Pancreas (tissue), 10 donors: ENCODE measurements at regions not wholly inside any gene's neighbourhood (a gene's known extent, or its start where the extent isn't known, plus 50 kb on each side); places are given as distances from the start of the nearest gene placed in this dataset.
A peak's percentile ranks its signal among the peaks of the same experiment; 100 is the strongest.

Source experiments
- ATAC-seq, 4 donors: fragments of 200-7000 bp; cut with Tn5 transposase; one replicate each; pipeline versions ENCODE4 v1.8.0 to v1.9.1; 2020; ENCODE audit warnings: mild to moderate bottlenecking in 4 of 4, moderate library complexity in 4 of 4
- DNase-seq, 6 donors: peaks; one replicate each; pipeline ENCODE4 v3.0.0-alpha.2; 2020
- FAIRE-seq: peaks from 2 replicates; lab custom pipeline; 2012; peaks lifted over from hg19 to GRCh38; lab: Jason Lieb, UNC
- H3K27ac ChIP-seq, 4 donors: fragments of 200-600 bp; sonication (generic); 1 replicate in 3 of 4; 2 replicates in 1 of 4; pipeline versions ENCODE4 v1.5.0 to v1.8.0; 2020
- H3K27me3 ChIP-seq, 4 donors: fragments of 200-600 bp; one replicate each; pipeline ENCODE4 v1.8.0; 2021
- H3K36me3 ChIP-seq, 3 donors: fragments of 200-600 bp; sonication (generic) in 1 of 3; one replicate each; pipeline versions ENCODE4 v1.5.0 to v1.8.0; 2020 to 2021
- H3K4me1 ChIP-seq, 3 donors: fragments of 200-600 bp; one replicate each; pipeline ENCODE4 v1.8.0; 2021
- H3K4me3 ChIP-seq, 4 donors: fragments of 200-600 bp; sonication (generic) in 2 of 4; one replicate each; pipeline versions ENCODE4 v1.5.0 to v1.8.0; 2020 to 2021
- H3K9me3 ChIP-seq, 4 donors: fragments of 200-600 bp; one replicate each; pipeline ENCODE4 v1.8.0; 2021
- WGBS, 2 donors: extraction: QIAGEN DNeasy Blood & Tissue Kit; methylation state at CpG; one replicate each; pipeline ENCODE4 v1.1.7; 2013; 5-methylcytosine and 5-hydroxymethylcytosine counted together
- intact Hi-C, 3 donors: fragments of 100-400 bp; cut with DNase I; formaldehyde crosslinking; loops; one replicate each; pipeline versions ENCODE4 v1.11.1 to v1.14.2; 2022
- TF ChIP-seq, protein P1 (sequence below), 4 donors: fragments of 200-600 bp; sonication (generic) in 3 of 4; IDR thresholded peaks; one replicate each; pipeline versions ENCODE4 v1.5.0 to v1.8.0; 2021; ENCODE audit warnings: antibody characterized with exemption in 4 of 4
- donor health status: healthy with polysubstance abuse.
- donor health status: DM: no; HTN: no; CAD: no; lungs with moderate emphysema.
- donor health status: DM: no; HTN: no; CAD: no.
- donor health status: control.
- donor health status: control.
- donor health status: Bipolar disorder and iron deficiency.
- donor health status: DM: yes; HTN: yes; CAD: no.
- donor health status: DM: no; HTN: no; CAD: no.
- donor health status: DM: no; HTN: no; CAD: no.
- donor health status: DM: yes; HTN: yes; CAD: no.

DNA sequence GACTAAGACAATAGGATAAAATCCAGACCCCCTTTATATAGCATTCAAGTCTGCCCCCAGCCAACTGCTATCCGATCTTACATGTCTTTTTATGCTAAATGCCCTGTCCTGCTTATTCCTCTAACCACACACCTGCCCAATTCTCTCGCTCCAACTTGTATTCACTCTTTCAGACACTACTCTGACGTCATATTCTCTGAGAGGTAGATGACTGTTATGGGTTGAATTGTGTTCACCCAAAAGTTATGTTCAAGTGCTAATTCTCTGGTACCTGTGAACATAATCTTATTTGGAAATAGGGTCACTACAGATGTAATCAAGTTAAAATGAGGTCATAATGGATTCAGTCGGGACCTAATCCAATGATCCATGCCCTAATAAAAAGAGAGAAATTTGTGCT, 84.0 kb upstream of the PTPRR start:
- no peaks in the 10 kb centered on the region for H3K4me1 ChIP-seq
- no peak for ATAC-seq
- FAIRE-seq, result no peak
- TF ChIP-seq, protein P1, sequence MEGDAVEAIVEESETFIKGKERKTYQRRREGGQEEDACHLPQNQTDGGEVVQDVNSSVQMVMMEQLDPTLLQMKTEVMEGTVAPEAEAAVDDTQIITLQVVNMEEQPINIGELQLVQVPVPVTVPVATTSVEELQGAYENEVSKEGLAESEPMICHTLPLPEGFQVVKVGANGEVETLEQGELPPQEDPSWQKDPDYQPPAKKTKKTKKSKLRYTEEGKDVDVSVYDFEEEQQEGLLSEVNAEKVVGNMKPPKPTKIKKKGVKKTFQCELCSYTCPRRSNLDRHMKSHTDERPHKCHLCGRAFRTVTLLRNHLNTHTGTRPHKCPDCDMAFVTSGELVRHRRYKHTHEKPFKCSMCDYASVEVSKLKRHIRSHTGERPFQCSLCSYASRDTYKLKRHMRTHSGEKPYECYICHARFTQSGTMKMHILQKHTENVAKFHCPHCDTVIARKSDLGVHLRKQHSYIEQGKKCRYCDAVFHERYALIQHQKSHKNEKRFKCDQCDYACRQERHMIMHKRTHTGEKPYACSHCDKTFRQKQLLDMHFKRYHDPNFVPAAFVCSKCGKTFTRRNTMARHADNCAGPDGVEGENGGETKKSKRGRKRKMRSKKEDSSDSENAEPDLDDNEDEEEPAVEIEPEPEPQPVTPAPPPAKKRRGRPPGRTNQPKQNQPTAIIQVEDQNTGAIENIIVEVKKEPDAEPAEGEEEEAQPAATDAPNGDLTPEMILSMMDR (IDR thresholded peaks at IDR 0.05), result no peak
- H3K9me3 ChIP-seq, result no peaks in the 10 kb centered on the region
- H3K27ac ChIP-seq, result no peak overlapping the region
- intact Hi-C loops, result no loop called here
- no peak overlapping the region for H3K4me3 ChIP-seq
- 89 to 91% methylated on average over 4 of the region's 4 CpGs for WGBS, 2 donors
- DNase-seq, result no peak
- H3K36me3 ChIP-seq, result no peaks in the 10 kb centered on the region
- H3K27me3 ChIP-seq, result no peaks in the 10 kb centered on the region

DNA sequence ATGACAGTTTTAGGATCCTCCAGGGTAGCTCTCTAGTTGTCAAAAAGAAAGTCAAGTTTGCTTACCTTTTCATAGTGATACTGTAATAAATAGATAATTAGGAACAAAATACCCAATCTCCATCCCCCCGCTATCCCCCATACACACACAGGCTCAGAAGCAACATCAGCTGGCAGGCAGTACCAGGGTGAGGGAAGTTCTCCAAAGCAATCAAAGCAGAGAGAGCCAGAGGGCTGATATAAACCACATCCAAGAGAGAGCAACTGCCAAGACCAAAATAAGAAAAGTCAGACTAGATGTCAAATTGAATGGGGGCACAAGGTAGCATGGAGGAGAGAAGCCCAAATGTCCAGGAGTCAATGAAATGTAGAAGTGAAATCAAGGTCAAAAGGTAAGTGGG, 80.2 kb upstream of the PTPRR start:
- H3K36me3 ChIP-seq, result no peaks in the 10 kb centered on the region
- H3K4me3 ChIP-seq, result no peak overlapping the region
- H3K27ac ChIP-seq, result no peak overlapping the region
- no peak for FAIRE-seq
- no peak for DNase-seq
- H3K27me3 ChIP-seq, result no peaks in the 10 kb centered on the region
- H3K9me3 ChIP-seq, result no peaks in the 10 kb centered on the region
- TF ChIP-seq, protein P1 (IDR thresholded peaks at IDR 0.05), result no peak
- intact Hi-C loops, result no loop called here
- 96 to 100% methylated on average over 1 of the region's 1 CpG for WGBS, 2 donors
- H3K4me1 ChIP-seq, result no peaks in the 10 kb centered on the region
- ATAC-seq, result no peak

DNA sequence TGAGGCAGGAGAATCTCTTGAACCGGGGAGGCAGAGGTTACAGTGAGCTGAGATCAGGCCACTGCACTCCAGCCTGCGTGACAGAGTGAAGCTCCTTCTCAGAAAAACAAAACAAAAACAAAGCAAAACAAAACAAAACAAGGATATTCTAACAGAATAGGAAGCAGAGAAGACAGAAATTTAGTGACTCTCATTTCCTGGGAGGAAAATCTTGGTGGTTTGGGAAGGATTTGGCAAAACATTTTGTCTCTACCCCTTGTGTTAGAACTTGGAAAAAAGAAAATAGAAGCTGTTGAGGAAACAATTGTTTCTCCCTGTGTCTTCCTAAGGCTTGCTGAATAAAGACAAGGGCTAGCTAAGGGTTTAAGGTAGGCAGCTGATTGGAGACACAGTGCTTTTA, 79.7 kb upstream of the PTPRR start:
- Histone ChIP-seq H3K9me3 (no peaks in the 10 kb centered on the region), H3K4me3 (no peak overlapping the region), H3K4me1 (no peaks in the 10 kb centered on the region), H3K27ac (no peak overlapping the region), H3K27me3 (no peaks in the 10 kb centered on the region), H3K36me3 (no peaks in the 10 kb centered on the region)
- DNase-seq (no peak), ATAC-seq (no peak), FAIRE-seq (no peak)
- WGBS, 2 donors, result 94 to 98% methylated on average over 2 of the region's 2 CpGs
- TF ChIP-seq, protein P1 (IDR thresholded peaks at IDR 0.05), result no peak
- intact Hi-C loops, result no loop called here

DNA sequence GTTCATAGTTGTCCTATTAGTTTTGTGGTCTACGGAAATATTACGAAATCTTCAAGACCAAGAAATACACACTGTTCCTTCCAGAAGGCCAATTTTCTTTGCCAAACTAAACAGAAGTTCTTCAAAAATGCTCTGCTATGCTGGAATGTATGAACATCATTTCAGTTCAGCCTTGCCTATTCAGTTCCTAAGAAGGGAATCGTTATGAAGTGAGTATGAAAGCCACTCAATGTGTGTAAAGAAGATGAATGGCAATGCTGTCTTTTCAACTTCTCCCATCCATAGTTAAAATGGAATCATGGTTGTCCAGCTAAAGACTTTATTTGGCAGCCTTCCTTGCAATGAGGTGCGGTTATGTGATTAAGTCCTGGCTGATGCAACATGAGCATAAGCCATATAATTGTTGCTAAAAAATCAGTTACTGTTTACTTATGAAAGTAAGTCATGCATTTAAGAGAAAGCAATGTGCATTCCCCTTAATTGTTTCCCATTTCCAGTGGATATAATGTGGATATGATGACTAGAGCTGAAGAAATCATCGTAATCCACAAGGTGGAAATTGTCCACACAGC, 73.8 kb upstream of the PTPRR start:
- Histone ChIP-seq H3K4me1 (no peaks in the 10 kb centered on the region), H3K27me3 (no peaks in the 10 kb centered on the region), H3K4me3 (no peak overlapping the region), H3K9me3 (no peaks in the 10 kb centered on the region), H3K27ac (no peak overlapping the region), H3K36me3 (no peaks in the 10 kb centered on the region)
- DNase-seq (no peak), FAIRE-seq (no peak), ATAC-seq (peak in 3 of 4 donors; percentile 19 to 29 (median 25))
- TF ChIP-seq, protein P1 (IDR thresholded peaks at IDR 0.05), result no peak
- WGBS, 2 donors, result 50 to 71% methylated on average over 5 of the region's 5 CpGs
- intact Hi-C loops, result no loop called here

DNA sequence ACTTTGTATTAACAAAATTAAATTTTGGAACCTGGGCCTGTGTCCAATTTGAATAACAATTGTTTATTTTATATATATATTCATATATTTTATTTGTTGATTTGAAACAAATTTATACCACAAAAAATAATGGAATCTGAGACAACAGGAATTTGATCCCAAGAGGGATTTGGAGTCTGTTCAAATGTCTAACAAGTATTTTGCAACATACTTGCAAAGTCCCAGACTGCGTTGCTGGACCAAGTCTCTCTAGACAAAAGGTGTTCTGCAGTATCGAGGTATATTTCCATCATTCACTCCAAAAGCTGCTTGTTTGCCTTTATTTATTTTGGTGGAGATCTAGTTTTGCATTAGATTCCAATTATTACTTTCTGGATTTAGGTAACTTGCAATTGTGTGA, 68.7 kb upstream of the PTPRR start:
- Histone ChIP-seq H3K36me3 (no peaks in the 10 kb centered on the region), H3K27me3 (no peaks in the 10 kb centered on the region), H3K4me3 (no peak overlapping the region), H3K27ac (no peak overlapping the region), H3K4me1 (no peaks in the 10 kb centered on the region), H3K9me3 (no peaks in the 10 kb centered on the region)
- intact Hi-C loops, result no loop called here
- ATAC-seq (no peak), FAIRE-seq (no peak), DNase-seq (no peak)
- WGBS, 2 donors, result 76 to 78% methylated on average over 2 of the region's 2 CpGs
- TF ChIP-seq, protein P1 (IDR thresholded peaks at IDR 0.05), result no peak
